ENCODE measurements at regions not wholly inside any gene's neighbourhood (a gene's known extent, or its start where the extent isn't known, plus 50 kb on each side); places are given as distances from the start of the nearest gene placed in this dataset.

DNA sequence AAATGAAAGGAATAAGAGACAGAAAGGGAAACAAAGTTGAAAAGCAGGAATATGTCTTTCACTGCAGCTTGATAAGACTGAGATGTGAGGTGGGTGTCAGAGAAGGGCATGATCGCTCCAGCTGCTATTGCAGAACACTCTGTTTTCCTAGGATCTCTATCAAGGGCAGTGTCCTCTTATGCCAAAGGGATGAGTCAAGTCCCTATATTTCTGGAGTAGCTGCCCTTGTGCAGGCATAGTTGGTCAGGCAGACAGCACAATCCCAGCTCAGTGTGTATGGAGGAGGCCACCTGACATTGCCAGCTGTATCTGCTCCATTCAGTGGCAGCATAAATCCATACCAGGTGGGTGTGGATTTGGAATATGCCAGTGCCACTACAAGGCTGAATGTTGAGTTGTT lies 101.6 kb downstream of the DAD1 start:
- TF ChIP-seq, protein P1, sequence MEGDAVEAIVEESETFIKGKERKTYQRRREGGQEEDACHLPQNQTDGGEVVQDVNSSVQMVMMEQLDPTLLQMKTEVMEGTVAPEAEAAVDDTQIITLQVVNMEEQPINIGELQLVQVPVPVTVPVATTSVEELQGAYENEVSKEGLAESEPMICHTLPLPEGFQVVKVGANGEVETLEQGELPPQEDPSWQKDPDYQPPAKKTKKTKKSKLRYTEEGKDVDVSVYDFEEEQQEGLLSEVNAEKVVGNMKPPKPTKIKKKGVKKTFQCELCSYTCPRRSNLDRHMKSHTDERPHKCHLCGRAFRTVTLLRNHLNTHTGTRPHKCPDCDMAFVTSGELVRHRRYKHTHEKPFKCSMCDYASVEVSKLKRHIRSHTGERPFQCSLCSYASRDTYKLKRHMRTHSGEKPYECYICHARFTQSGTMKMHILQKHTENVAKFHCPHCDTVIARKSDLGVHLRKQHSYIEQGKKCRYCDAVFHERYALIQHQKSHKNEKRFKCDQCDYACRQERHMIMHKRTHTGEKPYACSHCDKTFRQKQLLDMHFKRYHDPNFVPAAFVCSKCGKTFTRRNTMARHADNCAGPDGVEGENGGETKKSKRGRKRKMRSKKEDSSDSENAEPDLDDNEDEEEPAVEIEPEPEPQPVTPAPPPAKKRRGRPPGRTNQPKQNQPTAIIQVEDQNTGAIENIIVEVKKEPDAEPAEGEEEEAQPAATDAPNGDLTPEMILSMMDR (IDR thresholded peaks at IDR 0.05 in 8 of 11, conservative IDR thresholded peaks at IDR 0.05 in 3 of 11): no peak
- no peak for TF ChIP-seq POLR2A (IDR thresholded peaks at IDR 0.05)
